Ureter (tissue), 1 donor: ENCODE measurements at regions not wholly inside any gene's neighbourhood (a gene's known extent, or its start where the extent isn't known, plus 50 kb on each side); places are given as distances from the start of the nearest gene placed in this dataset.

Experiments used
- DNase-seq: peaks from one replicate; pipeline ENCODE4 v3.0.0-alpha.2; 2020; ENCODE audit warnings: low spot score
- donor health status: DM: yes; HTN: yes; CAD: no.

DNA sequence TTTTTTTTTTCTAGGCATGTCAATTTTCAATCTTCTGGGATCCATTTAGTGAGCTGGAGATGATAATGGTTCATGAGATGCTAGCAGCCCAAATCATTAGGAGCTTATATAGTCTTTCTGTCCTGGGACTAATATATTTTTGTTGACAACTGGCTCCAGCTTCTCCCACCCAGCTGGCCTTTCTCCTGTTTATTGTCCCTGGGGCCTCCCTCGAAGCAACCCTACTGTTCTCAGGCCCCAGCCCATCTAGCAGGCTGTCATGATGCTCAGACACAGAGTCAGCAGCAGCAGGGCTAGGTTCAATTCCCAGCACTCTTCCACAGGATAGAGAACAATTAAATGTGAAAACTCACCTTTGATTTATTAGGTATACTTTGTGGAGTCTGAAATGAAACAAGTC, 127.6 kb upstream of the MID1 start:
- no peak for DNase-seq

DNA sequence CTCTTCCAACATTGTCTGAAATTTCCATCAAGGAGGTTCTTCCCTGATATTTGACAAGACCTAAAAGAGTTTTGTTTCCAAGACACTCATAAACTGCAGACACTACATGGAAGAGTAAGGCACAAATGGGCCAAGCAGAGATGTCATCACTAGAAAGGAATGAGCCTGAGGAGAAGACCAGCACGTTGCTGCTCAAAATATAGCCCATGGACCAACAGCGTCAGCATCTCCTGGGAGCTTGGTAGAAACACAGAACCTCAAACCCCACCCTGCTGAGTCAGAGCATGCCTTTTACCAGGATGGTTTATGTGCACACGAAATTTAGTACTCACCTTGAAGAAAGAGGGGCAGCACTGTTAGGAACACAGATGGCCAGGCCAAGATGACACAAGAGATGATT, 128.7 kb upstream of the MID1 start:
- DNase-seq, result no peak

DNA sequence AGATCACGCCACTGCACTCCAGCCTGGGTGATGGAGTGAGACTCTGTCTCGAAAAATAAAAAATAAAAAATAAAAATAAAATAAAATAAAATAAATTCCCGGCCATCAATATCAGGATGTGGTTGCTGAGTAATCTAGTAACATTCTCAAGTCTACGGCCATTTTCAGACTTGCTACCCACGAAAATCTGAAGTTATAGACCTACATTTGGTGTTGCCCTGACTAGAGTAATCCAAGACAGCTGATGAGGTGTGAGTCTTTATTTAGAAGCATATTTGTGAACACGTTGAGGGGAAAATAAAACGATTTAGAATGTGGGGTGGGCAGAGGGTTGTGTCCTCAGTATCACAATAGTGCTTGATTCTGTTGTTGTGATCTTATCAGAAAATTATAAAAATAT, 130.2 kb upstream of the MID1 start:
- no peak for DNase-seq

DNA sequence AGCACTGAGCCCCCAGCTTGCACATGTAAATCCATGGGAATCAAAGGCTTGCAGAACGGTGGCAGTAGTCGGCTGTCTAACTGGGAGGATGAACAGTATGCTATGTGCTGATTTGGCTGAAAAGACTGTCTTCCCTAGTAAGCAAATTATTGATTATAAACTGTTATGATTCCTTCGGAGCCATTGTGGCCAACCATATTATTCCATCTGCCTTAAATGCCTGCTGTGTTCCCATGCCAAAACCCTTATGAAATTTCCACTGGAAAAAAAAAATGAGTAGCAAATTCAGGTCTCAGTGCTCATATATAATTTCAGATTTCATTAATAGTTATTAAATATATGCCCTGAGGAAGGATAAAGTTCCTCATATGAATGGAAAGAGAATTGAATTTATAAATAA, 132.7 kb upstream of the MID1 start:
- no peak for DNase-seq

DNA sequence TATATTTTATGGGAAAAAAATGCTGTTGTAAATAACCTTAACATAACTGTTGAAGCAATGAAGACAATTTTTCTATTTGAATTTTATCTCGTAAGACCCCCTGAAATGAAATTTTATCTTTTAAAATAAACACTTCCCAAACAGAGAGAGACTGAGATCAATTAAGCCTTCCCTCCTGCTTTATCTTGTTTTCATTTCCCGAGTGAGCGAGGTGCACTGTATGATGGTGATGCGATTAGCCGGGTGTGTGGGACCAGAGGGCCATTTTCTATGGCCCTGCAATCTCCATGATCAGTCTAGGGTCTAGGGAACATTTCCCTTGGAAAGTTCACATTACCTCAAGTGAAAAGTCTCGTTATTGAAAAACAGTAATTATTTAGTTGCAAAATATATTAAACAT, 134.1 kb upstream of the MID1 start:
- DNase-seq, result no peak

DNA sequence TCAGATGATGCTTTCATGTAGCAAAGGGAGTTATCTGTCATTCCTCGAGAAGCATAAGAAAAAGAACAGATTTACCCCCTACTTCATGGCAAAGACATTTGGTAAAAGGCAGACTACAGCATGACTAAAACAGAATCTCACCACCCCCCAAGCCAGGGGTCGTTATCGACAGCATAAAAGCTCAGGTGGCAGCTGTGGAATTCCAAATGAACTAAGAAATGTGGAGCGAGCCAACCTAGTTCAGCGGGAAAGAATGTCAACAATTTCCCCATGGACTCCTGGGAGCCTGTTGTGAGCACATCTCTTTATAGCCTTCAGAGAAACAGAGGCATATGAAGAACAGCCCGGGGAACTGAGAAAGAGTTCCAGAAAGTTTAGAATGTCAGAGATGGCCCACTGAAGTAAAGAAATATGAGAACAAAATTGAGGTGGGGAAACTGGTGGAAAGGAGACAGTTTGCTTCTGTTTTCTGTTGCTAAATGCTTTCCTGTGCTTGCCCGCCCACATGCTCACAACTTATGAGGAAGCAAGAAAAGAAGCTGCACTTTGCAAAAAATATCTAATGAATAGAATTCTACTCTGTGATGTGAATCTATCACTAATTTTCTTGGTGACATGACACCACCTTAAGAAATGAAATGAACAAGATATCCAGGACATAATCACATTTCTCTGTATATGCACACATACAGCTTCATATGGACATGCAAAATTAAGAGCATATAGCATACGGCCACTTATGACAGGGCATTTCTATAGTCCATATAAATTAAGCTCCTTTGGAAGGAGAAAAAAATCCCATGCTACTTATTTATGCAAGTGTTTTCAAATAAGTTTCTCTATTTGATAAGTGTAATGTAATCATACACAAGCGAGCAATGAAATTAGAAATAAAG, 135.3 kb upstream of the MID1 start:
- no peak for DNase-seq

DNA sequence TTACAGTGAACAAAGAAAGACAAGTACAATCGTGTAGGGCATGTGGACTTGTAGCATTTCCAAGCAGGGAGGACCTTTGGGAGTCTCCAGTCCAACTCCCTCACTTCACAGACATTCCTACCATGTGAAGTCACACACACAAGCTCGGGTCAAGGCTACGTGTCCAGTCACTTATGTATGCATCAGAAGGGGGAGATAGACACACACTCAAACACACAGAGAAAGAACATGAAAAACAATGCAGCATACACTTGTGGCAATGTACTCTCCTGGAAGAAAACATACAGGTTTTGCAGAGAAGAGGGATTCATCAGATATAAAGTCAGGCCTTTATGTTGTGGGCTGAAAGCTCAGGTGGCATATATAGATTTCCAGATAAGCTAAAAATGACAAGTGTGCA, 136.1 kb upstream of the MID1 start:
- DNase-seq, result no peak

DNA sequence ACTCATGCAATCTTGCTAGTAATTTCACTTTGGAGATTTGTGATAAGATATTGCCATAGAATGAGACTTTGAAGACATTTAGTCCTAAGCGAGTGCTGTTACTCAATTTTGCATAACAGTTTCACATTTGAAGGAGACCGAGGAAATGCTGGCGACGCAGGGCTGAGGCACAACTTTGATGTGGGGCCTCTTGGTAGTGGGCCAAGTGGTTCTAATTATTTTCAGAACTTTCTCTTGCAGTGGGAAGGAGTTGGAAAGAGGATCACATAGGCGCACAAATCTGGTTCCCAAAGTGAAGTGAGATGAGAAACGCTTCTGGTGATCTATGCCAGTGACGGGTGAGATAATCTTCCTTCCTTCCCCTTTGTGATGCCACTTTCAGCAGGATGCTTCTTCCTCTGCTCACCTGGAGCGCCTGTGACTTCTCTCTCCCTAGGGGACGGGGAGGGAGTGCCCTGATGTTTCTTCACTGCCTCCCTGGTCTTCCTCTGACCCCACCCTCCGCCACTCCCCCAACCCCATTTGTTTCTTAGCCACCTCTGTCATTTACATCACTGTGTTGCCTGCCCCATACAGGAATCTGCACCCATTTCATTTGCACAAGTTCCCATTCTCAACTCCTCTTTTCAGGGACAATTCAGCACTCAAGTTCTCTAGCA, 138.9 kb upstream of the MID1 start:
- DNase-seq, result no peak

DNA sequence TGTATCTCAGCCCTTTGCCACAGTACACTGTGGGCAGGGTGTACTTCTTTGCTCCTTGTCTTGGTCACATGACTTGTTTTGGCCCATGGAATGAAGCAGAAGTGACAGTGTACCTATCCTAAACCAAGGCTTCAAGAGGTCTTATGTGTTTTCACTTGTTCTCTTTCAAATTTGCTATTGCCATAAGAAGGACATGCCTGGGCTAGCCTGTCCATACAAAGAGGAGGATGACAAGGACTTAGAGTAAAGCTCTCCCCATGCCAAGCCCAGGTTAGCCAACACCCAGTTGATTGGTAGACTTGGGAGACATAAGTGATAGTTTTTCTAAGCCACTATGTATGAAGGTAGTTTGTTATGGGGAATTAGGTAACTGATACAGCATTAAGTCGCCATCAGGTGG, 141.1 kb upstream of the MID1 start:
- DNase-seq, result no peak

DNA sequence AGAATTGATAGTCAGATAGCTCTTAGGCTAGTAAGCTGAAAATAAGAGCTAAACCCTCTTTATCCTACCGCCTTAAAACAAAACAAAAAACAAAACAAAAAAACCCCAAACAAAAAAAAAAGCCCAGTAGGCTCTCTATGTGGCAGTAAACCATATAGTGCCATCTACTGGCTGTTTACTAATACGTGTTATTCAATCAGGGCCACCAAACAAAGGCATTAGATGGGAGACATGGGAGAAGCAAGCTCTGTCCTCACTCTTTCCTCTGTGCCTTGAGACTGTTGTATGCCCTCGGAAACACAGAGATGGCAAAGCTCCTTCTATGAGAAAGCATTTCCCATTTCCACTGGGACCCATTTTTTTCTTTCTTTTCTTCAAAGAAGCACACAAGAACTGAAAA, 148.8 kb upstream of the MID1 start:
- DNase-seq, result no peak

DNA sequence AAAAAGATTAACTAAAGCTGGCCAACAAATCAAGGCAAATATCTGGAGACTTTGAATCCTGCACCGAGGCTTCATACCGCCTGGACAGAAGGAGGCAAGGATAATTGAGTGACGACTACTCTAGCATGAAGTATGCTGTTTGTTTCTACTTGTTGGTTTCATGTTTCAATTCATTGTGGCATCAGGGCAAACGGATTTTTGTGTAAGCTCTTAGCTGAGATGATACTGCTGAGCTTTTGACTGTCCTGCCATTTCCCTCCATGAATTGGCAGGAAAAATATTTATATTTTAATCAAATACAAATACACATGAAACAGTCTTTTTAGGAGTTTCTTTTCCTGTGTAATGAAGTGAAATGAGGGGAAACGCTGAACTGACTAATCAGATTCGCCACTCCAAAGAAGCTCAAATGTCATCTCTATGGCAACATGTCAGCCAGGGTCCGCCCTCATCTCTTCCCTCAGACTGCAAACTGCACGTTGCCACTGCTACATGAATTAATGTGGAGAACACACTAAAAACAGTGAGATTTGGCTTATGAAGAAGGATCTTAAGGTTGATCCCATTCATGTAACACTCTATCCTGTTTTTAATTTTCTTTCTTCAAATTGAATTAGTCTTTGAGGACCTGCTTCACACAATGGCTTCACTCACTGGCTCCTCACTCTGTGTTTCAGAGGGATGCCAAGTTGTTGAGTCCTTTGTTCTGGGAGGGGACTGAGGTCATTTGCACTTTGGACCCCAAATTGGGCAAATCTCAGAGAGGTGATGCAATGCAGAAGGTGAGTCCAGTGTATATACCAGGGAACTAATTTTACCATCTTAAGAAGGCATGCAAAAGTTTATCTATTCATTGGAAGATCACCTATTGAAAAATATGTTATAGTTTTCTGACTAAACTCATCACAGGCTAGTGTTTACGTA, 149.6 kb upstream of the MID1 start:
- DNase-seq, result no peak

DNA sequence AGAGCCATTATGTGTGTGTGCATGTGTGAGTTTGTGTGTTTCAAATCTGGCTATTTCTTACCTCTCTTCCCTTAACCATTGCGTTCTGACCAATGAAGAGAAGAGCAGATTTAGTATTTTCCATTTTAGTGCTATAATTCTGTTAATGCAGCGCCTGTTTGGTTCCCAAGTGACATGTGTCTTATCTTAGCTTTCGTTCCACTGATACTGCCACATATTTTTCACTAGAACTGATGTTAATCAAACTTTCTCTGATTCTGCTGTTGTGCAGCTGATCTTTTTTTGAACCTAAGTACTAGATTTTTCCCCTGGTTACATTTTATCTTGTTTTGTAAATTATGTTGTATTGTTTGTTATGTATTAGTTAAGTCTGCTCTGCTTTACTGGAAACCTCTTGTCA, 152.9 kb upstream of the MID1 start:
- DNase-seq, result no peak

DNA sequence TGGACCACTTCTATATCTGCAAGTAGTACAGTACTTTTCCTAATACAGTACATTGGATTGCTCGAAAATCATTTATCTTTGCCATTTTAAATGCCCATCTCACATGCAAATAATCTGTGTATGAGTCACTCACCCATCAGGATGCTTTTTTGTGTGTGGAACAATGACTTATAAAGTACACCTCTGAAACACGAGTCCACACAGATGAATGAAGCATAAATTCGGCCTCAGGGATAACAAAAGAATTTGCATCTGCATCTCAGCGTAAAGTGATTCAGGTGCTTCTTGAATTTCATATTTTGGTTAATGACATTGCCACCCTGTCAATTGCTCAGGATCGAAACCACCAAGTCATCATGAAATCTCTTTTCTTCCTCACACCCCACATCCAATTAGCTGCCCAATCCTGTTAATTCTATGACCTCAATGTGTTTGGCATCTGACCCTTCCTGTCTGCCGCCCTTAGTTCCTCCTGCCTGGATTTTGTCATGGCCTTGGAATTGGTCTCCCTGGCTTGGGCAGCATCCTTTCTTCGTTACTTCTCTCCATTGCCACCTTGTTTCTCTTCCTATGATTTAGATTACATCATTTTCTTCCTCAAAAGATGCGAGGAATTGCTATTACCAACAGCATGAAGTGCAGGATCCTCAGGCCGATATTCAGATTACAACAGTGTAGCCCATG, 161.6 kb upstream of the MID1 start:
- DNase-seq, result no peak

DNA sequence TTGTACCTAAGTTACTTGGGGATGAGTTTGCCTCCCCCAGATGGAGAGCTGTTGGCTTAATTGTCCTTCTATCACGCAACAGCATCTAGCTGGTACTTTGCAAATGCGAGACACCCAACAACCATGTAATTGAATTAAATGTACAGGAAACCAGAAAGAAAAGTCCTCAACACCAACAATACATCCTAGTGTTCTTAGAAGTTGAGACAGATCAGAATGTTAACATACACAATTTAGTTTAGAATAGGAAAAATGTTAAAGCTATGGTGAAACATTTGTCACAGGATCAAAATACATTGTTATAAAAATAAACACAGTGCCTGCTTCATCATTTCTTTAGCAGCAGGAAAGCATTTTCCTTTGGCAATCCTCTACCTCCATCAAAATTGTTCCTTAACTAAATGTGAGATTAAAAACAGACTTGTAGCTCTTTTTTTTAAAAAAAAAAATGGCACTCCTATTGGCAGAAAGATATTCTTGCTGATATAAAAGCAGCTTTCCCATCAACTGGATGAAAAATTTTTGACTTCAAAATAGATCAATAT, 163.1 kb upstream of the MID1 start:
- no peak for DNase-seq

DNA sequence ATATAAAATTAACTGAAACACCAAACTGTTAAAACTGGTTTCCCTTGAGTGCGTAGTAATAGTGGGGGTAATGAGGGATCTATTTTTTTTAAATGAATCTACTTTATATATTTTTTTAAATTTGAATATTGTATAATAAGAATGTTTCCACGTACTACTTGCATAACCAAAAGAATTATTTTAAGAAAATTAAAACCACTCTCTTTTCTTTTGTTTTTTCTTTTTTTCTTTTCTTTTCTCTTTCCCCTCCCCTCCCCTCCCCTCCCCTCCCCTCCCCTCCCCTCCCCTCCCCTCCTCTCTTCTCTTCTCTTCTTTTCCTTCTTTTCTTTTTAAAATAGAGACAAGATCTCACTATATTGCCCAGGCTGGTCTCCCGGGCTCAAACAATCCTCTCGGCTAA, 166.9 kb upstream of the MID1 start:
- no peak for DNase-seq

DNA sequence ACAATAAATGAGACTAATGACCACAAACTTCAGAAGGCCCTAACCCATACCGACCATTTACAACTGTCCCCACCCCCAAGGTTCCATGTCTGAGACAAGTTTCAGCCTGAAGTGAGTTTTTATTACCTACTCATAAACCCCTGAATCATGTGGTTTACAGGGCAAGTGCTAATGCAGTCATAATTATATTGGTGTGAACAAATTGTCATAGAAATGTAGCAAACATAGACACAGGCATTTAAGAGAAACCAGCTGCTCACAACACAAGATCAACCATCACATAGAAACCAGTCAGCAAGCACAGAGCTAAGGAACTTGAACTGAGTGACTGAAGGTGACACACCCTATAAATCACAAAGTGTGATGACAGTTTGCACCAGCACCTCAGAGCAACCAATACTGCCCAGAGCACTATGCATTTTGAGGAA, 173.8 kb upstream of the MID1 start:
- DNase-seq, result no peak

DNA sequence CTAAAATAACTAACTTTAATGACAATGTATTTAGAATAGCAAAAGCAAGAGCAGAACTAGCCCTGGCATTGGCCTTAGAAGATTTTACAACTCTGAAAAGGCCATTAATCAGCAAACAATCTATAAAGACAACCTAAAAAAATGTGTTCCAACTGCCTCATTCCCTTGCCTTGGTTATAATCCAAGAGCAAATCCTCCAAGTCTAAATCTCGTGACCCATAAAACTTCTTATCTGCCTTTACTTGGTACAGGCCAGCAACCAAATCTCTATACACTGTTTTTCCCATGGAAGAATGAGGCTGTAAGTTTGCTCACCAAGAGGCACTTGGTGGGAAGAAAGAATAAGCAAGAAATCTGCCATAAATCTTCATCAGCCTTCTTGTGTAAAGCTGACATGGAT, 175.3 kb upstream of the MID1 start:
- no peak for DNase-seq

DNA sequence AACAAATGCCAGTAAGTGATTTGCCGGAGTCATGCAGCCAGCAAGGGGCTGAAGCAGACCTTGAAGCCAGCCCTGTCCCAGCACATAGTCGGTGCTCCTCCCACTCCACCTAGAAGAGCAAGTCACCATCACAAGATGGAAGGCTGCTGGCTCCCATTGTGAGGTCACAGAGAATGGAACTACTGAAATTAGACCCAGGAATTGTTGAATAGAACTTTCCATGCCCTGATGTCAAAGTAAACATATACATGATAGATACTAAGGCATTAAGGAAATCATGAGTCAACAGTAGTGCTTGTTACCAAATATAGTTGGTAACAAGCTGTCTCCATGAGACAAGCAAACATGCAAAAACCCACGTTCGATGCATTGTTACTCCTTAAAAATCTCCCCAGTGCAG, 177.1 kb upstream of the MID1 start:
- DNase-seq, result no peak

DNA sequence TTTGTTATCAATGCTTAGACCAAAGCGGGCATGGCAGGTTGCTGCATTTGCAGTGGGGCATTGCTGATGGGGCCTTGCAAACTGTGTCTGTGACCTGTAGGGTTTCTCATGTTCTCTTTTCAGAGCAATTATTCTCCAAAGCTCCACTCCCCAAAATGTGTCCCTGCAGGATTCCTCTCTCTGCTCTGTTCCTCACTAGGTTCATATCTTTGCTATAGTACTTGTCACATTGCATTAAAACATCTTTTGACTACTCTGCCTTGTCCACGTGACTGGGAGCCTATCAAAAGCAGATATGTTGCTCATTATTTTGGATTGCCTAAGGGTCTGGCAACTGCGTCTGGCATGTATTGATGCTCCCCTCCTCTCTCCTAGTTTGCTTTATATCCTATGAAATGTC, 177.7 kb upstream of the MID1 start:
- no peak for DNase-seq

DNA sequence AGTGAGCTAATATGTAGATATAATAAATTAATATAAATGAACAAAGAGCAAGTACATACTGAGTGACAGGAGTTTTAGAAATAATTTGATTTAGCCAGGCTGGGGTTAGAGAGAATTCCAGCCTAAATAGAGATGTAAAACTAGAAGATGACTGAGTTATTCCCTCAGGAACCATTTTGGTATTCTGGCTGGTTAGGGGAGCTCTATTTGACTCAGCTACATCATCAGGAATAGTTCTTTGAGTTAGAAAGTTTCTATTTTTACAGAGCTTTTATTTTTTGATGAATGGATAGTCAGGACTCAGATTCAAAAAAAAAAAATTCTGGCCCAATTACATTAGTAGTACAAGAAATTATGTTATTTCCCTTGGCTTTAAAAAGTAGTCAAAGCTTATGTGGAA, 180.4 kb upstream of the MID1 start:
- DNase-seq, result no peak

DNA sequence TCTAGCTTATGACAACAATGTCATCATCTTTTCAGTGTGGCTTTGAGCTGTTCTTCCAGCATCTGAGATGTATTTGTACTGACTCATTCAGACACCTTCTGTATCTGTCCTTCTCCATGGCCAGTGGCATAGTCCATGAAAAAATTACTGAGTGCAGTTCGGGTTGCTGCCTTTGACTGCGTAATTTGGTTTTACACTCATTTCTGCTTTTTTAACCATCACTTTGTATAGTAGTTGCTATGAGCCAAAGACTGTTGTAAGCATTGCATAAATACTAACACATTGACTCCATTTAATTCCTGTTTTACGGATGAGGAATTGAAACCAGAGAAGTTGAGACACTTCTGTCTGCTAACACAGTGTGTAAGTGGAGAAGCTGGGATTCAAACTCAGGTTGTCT, 190.7 kb upstream of the MID1 start:
- DNase-seq, result no peak

DNA sequence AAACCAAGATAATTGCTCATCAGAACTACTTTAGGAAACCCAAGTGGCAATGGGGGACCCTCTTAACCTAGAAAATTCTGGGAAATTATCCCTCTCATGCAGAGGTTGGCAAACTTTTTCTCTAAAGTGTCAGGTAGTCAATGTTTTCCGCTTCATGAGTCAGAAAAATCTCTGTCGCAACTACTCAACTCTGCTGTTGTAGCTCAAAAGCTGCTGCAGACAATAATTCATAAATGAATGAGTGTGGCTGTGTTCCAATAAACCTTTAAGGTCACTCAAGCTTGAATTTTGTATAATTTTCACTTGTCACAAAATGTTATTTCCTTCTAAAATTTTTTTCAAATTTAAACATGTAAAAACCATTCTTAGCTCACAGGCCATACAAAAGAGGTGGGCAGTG, 193.4 kb upstream of the MID1 start:
- DNase-seq, result no peak
